GM18526 (cell line): ENCODE measurements at regions not wholly inside any gene's neighbourhood (a gene's known extent, or its start where the extent isn't known, plus 50 kb on each side); places are given as distances from the start of the nearest gene placed in this dataset.

Experiments used
- POLR2A ChIP-seq: IDR thresholded peaks from 3 replicates; pipeline ENCODE4 v1.6.1; 2011; ENCODE audit not compliant: insufficient read length; ENCODE audit errors: extremely low read depth

DNA sequence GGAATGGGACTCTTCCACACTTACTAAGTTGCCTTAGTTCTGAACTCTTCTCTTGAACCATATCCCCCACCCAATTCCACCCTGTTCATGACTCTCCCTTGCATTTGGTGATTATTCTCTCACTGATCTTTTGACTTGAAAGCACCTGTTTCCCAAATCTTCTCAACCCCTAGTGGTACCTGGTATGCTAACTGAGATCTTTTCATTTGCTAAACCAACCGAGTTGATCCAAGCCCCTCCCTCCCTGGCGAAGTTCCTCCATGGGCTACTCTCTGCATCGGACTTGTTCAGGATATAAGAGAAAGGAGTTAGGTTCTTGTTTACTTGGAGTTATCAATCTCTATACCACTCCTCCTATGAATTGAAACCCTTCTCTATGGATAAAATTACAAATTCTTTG lies 593.5 kb downstream of the BCL11A start:
- TF ChIP-seq POLR2A = no peak

DNA sequence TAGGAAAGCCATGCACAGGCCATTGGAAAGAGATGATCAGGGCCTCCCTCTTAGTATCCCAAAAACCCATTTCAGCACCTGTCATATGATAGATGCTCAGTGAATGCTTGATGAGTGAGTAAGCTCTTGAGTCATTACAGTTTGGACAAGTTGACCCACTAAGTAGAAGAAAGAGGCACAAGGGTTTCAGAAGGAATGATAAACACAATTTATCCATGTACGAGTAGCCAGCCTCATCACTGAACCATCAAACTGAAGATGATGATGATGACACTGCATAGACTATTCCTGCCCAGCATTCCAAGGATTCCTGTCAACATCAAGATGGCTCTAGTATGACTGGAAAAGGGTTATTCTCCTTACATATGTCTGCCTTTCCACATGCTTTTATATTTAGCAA lies 596.0 kb downstream of the BCL11A start:
- TF ChIP-seq POLR2A = no peak

DNA sequence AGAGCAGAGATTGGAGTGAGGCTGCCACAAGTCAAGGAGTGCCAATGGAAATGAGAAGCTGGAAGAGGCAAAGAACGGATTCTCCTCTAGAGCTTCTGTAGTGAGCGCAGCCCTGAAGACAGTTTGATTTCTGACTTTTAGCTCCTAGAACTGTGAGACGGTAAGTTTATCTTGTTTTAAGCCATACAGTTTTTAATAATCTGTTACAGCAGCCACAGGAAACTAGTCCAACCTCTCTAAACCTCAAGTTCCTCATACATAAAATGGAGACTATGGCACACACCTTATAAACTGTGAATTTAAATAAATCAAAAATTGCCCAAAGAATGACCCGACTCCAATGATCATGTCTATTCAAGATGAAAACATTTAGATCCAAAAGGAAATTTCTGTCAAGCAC lies 596.5 kb downstream of the BCL11A start:
- no peak for TF ChIP-seq POLR2A

- TF ChIP-seq POLR2A = no peak
These were observed 605.4 kb downstream of the BCL11A start for GRCh38 chr2:59947917-59948541.

- TF ChIP-seq POLR2A = no peak
These were observed 606.2 kb downstream of the BCL11A start for GRCh38 chr2:59947209-59947608.

DNA sequence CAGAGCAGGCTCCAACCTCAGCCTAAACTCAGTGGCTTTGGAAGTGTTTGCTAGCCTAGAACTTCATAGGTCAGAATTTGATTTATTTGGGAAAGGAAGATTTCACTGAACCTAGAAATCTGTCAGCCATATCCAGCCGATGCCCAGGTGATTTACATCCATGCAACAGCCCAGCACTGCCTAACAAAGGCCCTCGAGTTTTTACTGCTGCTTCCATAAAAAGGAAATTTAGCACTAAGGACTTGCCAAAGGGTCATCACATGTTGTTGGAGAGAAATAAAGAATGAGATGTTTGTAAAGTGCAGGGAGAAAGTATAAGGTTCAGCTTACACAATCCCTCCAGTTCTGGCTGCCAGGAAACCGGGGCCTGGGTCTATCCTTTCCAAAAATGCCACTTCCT lies 614.2 kb downstream of the BCL11A start:
- TF ChIP-seq POLR2A = no peak

DNA sequence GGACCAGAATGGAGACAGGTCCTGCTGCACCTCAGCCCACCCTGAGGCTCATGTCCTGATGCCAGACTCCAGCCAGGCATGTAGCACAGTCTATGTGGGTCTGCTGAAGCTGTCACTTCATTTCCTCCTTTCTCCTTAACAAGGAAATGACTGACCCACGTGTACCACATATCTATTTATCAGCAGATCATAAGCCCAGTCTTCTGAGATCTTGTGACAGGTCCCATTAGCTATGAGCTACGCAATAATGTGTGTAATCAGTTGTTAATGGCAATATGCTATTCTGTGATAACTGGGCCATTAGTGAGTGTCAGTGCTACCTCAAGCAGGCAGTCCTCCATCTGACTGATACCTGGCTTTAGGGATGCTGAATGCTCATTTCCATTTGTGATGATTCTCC lies 615.3 kb downstream of the BCL11A start:
- no peak for TF ChIP-seq POLR2A

DNA sequence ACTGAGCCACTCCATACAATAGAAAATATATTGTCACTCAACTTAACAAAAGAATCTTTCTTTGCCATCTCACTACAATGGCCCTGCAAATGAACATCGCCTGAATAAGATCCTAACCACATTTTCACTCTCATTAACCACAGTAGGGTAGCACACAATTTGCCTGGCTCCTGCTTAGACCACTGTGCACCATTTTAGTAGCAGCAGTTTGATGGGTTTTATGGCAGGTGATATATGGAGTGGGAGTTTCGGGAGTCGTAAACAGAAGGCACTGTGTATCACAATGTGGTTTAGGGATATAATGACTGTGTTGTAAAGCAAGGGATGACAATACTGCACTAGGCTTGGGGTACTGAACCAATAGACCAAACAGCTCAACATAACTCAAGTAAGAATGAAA lies 617.4 kb downstream of the BCL11A start:
- no peak for TF ChIP-seq POLR2A

DNA sequence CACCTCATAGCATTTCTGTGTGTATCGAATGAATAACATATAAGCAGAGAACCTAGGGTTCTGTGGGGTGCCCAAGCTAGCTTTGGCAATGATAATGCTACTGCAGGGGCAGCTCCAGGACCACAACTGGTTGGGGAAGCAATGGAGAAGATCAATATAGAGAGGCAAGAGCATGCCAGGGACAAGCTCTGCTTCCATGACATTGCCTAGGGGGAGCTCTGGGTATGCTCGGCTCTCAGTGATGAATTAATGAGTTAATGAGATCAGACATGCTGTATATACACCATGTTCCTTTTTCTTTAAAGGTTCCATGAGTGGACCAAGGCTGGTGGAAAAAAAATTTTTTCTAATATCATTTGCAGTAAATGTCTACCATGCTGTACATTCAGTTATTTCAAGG lies 618.4 kb downstream of the BCL11A start:
- TF ChIP-seq POLR2A = no peak

GRCh38 chr2:59933948-59934347 lies 619.5 kb downstream of the BCL11A start:
- TF ChIP-seq POLR2A = no peak

DNA sequence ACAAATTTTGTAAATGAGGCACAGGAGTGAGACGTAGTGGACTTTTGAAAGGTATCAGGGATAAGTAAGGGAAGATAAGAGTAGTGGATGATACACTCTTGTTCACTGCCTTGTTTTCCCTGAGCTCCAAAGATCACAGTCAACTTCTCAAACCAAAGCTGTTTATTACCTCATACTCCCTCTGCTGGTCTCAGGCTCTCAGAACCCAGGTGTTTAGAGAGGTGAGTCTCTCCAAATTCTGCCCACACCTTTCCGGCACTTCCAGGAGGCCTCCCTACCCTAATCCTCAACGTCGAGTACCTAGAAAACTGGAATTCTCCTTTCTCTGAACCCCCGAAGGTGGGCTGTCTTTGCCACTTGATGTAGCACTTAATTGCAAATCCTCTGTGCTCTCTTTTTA lies 621.1 kb downstream of the BCL11A start:
- TF ChIP-seq POLR2A = no peak

DNA sequence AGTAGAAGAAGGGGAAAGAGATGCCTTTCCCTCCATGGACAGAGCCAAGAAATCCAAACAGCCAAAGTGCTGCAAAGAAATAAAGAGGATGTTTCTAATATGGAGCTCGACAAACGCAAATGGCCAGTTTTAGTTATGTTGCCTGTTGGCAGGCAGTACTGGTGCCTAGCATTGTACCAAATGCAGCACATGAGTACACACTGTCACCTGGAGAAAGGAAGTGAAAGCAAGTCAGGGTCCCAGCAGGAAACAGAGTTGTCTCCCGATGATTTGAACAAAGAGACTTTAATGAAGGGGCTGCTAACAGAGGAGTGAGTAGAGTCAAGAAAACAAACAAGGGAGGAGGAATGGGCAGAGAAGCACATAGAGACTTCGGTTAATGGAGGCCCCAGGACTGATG lies 623.0 kb downstream of the BCL11A start:
- TF ChIP-seq POLR2A = no peak

DNA sequence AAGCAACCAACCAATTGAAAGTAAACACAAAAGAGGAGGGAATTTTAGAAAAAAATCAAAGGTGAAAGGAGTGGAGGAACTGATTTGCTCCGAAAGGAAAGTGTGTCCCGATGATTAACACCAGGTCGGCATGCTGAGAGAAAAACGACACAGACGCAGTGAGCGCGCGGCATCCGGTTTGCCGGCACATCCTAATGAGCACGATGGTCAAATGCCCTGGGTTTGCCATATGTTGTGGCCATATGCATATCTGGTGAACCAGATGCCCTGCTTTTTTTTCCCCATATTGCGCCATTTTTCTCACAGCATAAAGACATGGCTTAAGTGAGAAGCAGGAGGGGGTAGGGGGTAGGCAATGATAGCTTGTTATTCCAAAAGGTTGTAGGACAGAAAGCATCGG lies 626.7 kb downstream of the BCL11A start:
- TF ChIP-seq POLR2A = no peak

GRCh38 chr2:59925321-59925720 lies 628.1 kb downstream of the BCL11A start:
- no peak for TF ChIP-seq POLR2A

GRCh38 chr2:59924346-59924745 lies 629.1 kb downstream of the BCL11A start:
- TF ChIP-seq POLR2A = no peak

- no peak for TF ChIP-seq POLR2A
These were observed 631.0 kb downstream of the BCL11A start for GRCh38 chr2:59922450-59922849.

DNA sequence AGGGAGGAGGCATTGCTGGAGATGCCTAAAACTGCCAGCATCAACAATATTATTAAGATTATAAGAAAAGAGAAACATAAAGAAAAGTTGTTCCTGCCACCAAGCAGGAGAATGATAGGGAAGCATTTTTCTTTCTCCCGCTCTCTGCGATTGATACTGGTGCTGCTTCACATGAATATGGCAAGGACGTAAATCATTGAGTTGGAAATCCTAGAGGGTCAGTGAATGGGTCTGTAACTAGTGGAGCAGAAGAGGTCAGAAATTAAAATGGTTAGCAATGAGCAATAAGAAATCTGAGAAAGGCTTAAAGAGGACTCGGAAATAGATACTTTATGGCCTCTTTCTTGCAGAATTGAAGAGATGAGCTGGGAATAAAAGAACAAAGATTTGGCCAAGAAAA lies 631.7 kb downstream of the BCL11A start:
- no peak for TF ChIP-seq POLR2A

DNA sequence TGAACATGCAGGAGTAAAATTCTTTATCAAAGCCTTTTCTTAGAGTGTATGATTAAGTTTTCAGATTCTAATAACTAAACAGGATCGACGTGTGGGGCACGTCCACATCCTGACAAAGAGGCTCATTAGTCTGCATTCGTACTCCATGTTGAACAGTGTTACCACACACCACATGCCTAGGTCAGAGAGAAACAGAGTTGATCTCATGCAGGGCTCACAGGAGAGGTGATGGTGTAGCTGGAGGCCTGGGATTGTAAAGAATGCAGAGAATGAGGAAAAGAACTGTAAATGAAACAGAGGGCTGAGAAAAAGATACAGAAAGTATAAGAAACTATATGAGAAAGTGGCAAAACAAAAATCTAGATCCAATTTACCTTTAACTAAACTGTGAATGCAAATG lies 632.5 kb downstream of the BCL11A start:
- no peak for TF ChIP-seq POLR2A
